AG09309 (cell line): ENCODE measurements at regions not wholly inside any gene's neighbourhood (a gene's known extent, or its start where the extent isn't known, plus 50 kb on each side); places are given as distances from the start of the nearest gene placed in this dataset.

Source experiments
- DNase-seq: peaks from one replicate; pipeline ENCODE4 v3.0.0-alpha.2; 2010; ENCODE audit warnings: low read depth
- H3K4me3 ChIP-seq: 2 replicates; pipeline ENCODE4 v1.5.1; 2011; ENCODE audit warnings: mild to moderate bottlenecking, low read depth, low read length, moderate library complexity; ENCODE audit not compliant: control insufficient read depth
- CTCF ChIP-seq: IDR thresholded peaks from 2 replicates; pipeline ENCODE4 v1.5.1; 2011; ENCODE audit warnings: mild to moderate bottlenecking, low read depth, low read length, inconsistent platforms; ENCODE audit not compliant: insufficient read depth, control insufficient read depth; ENCODE audit errors: missing control alignments

GRCh38 chr9:4921449-4921848 is 63.6 kb upstream of the JAK2 start:
- H3K4me3 ChIP-seq: no peak overlapping the region
- no peak for TF ChIP-seq CTCF
- no peak for DNase-seq

- TF ChIP-seq CTCF: no peak
- no peak for DNase-seq
- H3K4me3 ChIP-seq: no peak overlapping the region
Measured at GRCh38 chr9:4922101-4922500, 63.0 kb upstream of the JAK2 start.

- no peak overlapping the region for H3K4me3 ChIP-seq
- no peak for TF ChIP-seq CTCF
- no peak for DNase-seq
Measured at GRCh38 chr9:4922730-4923129, 62.3 kb upstream of the JAK2 start.

GRCh38 chr9:4923141-4923540 is 61.9 kb upstream of the JAK2 start:
- TF ChIP-seq CTCF: no peak
- no peak overlapping the region for H3K4me3 ChIP-seq

GRCh38 chr9:4923580-4924544 is 61.2 kb upstream of the JAK2 start:
- TF ChIP-seq CTCF: peak; percentile 42
- H3K4me3 ChIP-seq: no peak overlapping the region
- DNase-seq: no peak

More at GRCh38 chr9:4923141-4923540, 61.9 kb upstream of the JAK2 start:
- DNase-seq: no peak

- H3K4me3 ChIP-seq: no peak overlapping the region
- TF ChIP-seq CTCF: no peak
- DNase-seq: no peak
Measured at GRCh38 chr9:4926239-4926638, 58.8 kb upstream of the JAK2 start.
